ENCODE measurements at regions not wholly inside any gene's neighbourhood (a gene's known extent, or its start where the extent isn't known, plus 50 kb on each side); places are given as distances from the start of the nearest gene placed in this dataset.
A peak's percentile ranks its signal among the peaks of the same experiment; 100 is the strongest.

DNA sequence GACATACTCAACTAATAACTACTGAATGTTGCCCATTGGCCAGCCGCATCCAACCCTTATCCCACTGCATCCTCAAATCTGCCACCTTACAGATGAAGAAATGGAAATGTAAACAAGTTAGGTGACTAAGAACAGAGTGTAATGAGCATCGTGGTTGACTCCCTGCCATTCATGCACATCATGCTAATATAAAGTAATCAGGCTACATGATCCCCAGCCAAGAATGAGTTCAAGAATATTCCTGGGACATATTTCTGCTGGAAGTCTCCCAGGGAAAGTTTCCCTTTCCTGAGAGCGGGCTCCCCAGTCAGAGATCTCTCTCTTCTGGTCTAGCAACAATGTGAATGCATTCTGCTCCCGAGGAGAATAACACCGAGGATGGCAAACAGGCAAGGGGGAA, 55.9 kb upstream of the SERP2 start:
- Histone ChIP-seq H3K4me2 (ENCODE audit: unreplicated experiment) (peak overlapping the region; percentile 65), H4K20me1 (ENCODE audit: insufficient read depth) (no peaks in the 10 kb centered on the region), H3K27ac (peak overlapping the region; percentile 47; the same call in 1 of the 2 replicates), H3K79me2 (ENCODE audit: insufficient read depth) (no peaks in the 10 kb centered on the region), H3K4me1 (ENCODE audit: insufficient read depth) (peaks cover 31% of the 10 kb centered on the region), H3K27me3 (replicated peaks; ENCODE audit: insufficient read depth) (no peaks in the 10 kb centered on the region), H3K9ac (0 out of 2 replicates have a peak overlapping the region, but pooled peaks have one; percentile 25), H3K9me3 (ENCODE audit: low read depth) (no peaks in the 10 kb centered on the region), H3F3A (ENCODE audit: insufficient read depth) (peaks cover 42% of the 10 kb centered on the region), H3K36me3 (ENCODE audit: low read depth) (no peaks in the 10 kb centered on the region), H3K4me3 (peak overlapping the region; percentile 56), H3K9me2 (ENCODE audit: insufficient read depth) (no peaks in the 10 kb centered on the region), H2AFZ (0 out of 2 replicates have a peak overlapping the region, but pooled peaks have one; percentile 17)
- 2 to 5% methylated on average over 5 of the region's 5 CpGs for WGBS, 2 experiments (ENCODE audit: low coverage in 1 of 2, low lambda C conversion rate in 2 of 2, missing lambda C conversion rate in 2 of 2)
- TF ChIP-seq EZH2 (IDR thresholded peaks at IDR 0.05; ENCODE audit: insufficient read depth, poor library complexity, severe bottlenecking) (no peak), EZH2phosphoT487 (IDR thresholded peaks at IDR 0.05; ENCODE audit: insufficient read depth, low read depth) (no peak)
- in situ Hi-C loops (cut with MboI) = no loop called here
- peak; percentile 64 for DNase-seq

DNA sequence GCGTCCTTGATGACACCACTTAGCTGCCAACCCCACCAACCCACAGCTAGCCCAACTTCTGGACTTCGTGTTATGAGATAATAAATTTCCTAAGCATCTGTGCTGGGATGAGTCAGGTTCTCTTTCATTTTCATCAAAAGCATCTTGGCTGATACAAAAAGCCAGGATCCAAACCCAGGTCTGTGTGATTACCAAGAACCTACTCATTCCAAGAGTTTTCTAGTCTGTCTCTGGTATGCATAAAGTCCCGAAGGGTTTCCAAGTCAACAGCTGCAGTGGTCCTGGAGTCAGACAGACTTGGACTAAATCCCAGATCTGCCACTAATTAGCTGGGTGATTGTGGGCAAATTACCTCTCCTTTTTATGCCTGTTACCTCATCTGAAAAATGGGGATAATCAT, 55.5 kb upstream of the SERP2 start:
- H3K27ac ChIP-seq = peak overlapping the region; percentile 47; the same call in 1 of the 2 replicates
- peaks cover 27% of the 10 kb centered on the region for H3K4me1 ChIP-seq (ENCODE audit: insufficient read depth)
- H2AFZ ChIP-seq = 0 out of 2 replicates have a peak overlapping the region, but pooled peaks have one; percentile 17
- in situ Hi-C loops (cut with MboI) = no loop called here
- no peaks in the 10 kb centered on the region for H3K79me2 ChIP-seq (ENCODE audit: insufficient read depth)
- peak overlapping the region; percentile 65 for H3K4me2 ChIP-seq (ENCODE audit: unreplicated experiment)
- TF ChIP-seq EZH2 (IDR thresholded peaks at IDR 0.05; ENCODE audit: insufficient read depth, poor library complexity, severe bottlenecking) (no peak), EZH2phosphoT487 (IDR thresholded peaks at IDR 0.05; ENCODE audit: insufficient read depth, low read depth) (no peak)
- H3K9ac ChIP-seq = 0 out of 2 replicates have a peak overlapping the region, but pooled peaks have one; percentile 25
- H3K9me2 ChIP-seq (ENCODE audit: insufficient read depth) = no peaks in the 10 kb centered on the region
- H3K4me3 ChIP-seq = peak overlapping the region; percentile 56
- no peaks in the 10 kb centered on the region for H3K9me3 ChIP-seq (ENCODE audit: low read depth)
- H4K20me1 ChIP-seq (ENCODE audit: insufficient read depth) = no peaks in the 10 kb centered on the region
- H3K36me3 ChIP-seq (ENCODE audit: low read depth) = no peaks in the 10 kb centered on the region
- H3K27me3 ChIP-seq (replicated peaks; ENCODE audit: insufficient read depth) = no peaks in the 10 kb centered on the region
- H3F3A ChIP-seq (ENCODE audit: insufficient read depth) = peaks cover 38% of the 10 kb centered on the region
- 2 to 5% methylated on average over 3 of the region's 3 CpGs for WGBS, 2 experiments (ENCODE audit: low coverage in 1 of 2, low lambda C conversion rate in 2 of 2, missing lambda C conversion rate in 2 of 2)
- DNase-seq = peak; percentile 69

DNA sequence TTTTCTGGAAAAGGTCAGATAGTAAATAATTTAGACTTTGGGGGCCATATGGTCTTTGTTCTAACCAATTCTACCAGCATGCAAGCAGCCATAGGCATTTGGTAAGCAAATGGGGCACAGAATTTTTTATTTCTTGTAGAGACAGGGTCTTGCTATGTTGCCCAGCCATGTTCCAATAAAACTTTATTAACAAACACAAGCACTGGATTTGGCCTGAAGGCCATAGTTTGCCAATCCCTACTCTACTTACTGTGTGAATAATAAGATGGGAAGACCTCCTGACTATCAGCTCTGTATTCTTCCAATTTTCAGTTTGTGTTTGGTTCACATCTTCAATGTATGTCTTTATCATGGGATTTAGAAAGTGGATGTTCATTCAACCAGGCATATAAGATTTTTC, 53.0 kb upstream of the SERP2 start:
- Histone ChIP-seq H3K4me3 (no peak overlapping the region), H4K20me1 (ENCODE audit: insufficient read depth) (no peaks in the 10 kb centered on the region), H3K4me1 (ENCODE audit: insufficient read depth) (peaks cover 12% of the 10 kb centered on the region), H3K27ac (no peak overlapping the region), H3K9me3 (ENCODE audit: low read depth) (no peaks in the 10 kb centered on the region), H3K27me3 (replicated peaks; ENCODE audit: insufficient read depth) (no peaks in the 10 kb centered on the region), H2AFZ (no peak overlapping the region), H3F3A (ENCODE audit: insufficient read depth) (peaks cover 17% of the 10 kb centered on the region), H3K9ac (no peak overlapping the region), H3K79me2 (ENCODE audit: insufficient read depth) (no peaks in the 10 kb centered on the region), H3K4me2 (ENCODE audit: unreplicated experiment) (no peak overlapping the region), H3K36me3 (ENCODE audit: low read depth) (no peaks in the 10 kb centered on the region), H3K9me2 (ENCODE audit: insufficient read depth) (no peaks in the 10 kb centered on the region)
- TF ChIP-seq EZH2 (IDR thresholded peaks at IDR 0.05; ENCODE audit: insufficient read depth, poor library complexity, severe bottlenecking) = no peak
- TF ChIP-seq EZH2phosphoT487 (IDR thresholded peaks at IDR 0.05; ENCODE audit: insufficient read depth, low read depth) = no peak
- DNase-seq = no peak
- in situ Hi-C loops (cut with MboI) = no loop called here

DNA sequence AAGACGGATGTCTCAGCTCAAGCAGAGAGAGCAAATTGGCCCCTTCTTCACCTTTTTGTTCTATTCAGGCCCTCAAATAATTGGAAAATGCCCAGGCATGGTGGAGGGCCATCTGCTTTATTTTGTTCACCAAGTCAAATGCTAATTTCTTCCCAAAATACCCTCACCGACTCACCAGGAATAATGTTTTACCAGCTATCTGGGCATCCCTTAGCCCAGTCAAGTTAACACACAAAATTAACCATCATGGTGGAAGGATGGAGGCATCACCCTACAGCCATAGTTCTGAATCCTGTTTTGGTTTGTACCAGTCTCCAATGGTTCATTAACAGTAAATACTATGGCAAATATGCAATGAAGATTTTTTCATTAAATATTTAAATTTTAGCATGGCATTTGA, 51.7 kb upstream of the SERP2 start:
- H3K9me2 ChIP-seq (ENCODE audit: insufficient read depth) = no peaks in the 10 kb centered on the region
- no peak overlapping the region for H3K9ac ChIP-seq
- no peak overlapping the region for H3K27ac ChIP-seq
- no peaks in the 10 kb centered on the region for H3K9me3 ChIP-seq (ENCODE audit: low read depth)
- H3K27me3 ChIP-seq (replicated peaks; ENCODE audit: insufficient read depth) = no peaks in the 10 kb centered on the region
- H3K4me3 ChIP-seq = no peak overlapping the region
- TF ChIP-seq EZH2phosphoT487 (IDR thresholded peaks at IDR 0.05; ENCODE audit: insufficient read depth, low read depth) = no peak
- no peak for TF ChIP-seq EZH2 (IDR thresholded peaks at IDR 0.05; ENCODE audit: insufficient read depth, poor library complexity, severe bottlenecking)
- H3K79me2 ChIP-seq (ENCODE audit: insufficient read depth) = no peaks in the 10 kb centered on the region
- H4K20me1 ChIP-seq (ENCODE audit: insufficient read depth) = no peaks in the 10 kb centered on the region
- H2AFZ ChIP-seq = no peak overlapping the region
- H3K4me1 ChIP-seq (ENCODE audit: insufficient read depth) = peaks cover 17% of the 10 kb centered on the region
- in situ Hi-C loops (cut with MboI) = no loop called here
- no peak overlapping the region for H3K4me2 ChIP-seq (ENCODE audit: unreplicated experiment)
- WGBS, 2 experiments (ENCODE audit: low coverage in 1 of 2, low lambda C conversion rate in 2 of 2, missing lambda C conversion rate in 2 of 2) = 70 to 83% methylated on average over 2 of the region's 2 CpGs
- no peaks in the 10 kb centered on the region for H3K36me3 ChIP-seq (ENCODE audit: low read depth)
- H3F3A ChIP-seq (ENCODE audit: insufficient read depth) = peaks cover 20% of the 10 kb centered on the region
- DNase-seq = no peak

DNA sequence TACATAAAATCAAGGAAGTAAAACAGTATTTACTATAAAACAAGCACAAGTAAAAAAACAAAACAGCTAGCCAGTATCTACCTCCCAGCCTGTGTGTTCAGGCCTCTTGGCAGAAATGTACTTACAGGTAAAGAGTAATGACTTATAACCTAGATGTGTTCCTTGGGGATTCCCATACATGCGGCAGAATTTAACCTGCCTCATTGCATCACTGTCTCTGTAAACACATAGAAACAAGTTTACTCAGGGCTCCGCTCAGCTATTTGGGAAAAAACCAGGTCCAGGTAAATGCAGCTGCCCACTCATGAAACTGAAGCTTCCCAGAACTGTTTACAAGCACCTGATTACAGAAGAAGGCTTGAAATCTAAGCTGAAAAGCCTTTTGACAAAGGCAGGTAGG, 50.7 kb upstream of the SERP2 start:
- WGBS, 2 experiments (ENCODE audit: low coverage in 1 of 2, low lambda C conversion rate in 2 of 2, missing lambda C conversion rate in 2 of 2) = 92 to 98% methylated on average over 2 of the region's 2 CpGs
- no peak for DNase-seq
- Histone ChIP-seq H3K9me3 (ENCODE audit: low read depth) (no peaks in the 10 kb centered on the region), H3K4me2 (ENCODE audit: unreplicated experiment) (no peak overlapping the region), H4K20me1 (ENCODE audit: insufficient read depth) (no peaks in the 10 kb centered on the region), H3K36me3 (ENCODE audit: low read depth) (no peaks in the 10 kb centered on the region), H3K27me3 (replicated peaks; ENCODE audit: insufficient read depth) (no peaks in the 10 kb centered on the region), H3K79me2 (ENCODE audit: insufficient read depth) (no peaks in the 10 kb centered on the region), H3K4me1 (ENCODE audit: insufficient read depth) (peaks cover 11% of the 10 kb centered on the region), H3F3A (ENCODE audit: insufficient read depth) (peaks cover 14% of the 10 kb centered on the region), H2AFZ (no peak overlapping the region), H3K9me2 (ENCODE audit: insufficient read depth) (no peaks in the 10 kb centered on the region), H3K4me3 (no peak overlapping the region), H3K9ac (no peak overlapping the region), H3K27ac (no peak overlapping the region)
- in situ Hi-C loops (cut with MboI) = no loop called here
- TF ChIP-seq EZH2phosphoT487 (IDR thresholded peaks at IDR 0.05; ENCODE audit: insufficient read depth, low read depth) (no peak), EZH2 (IDR thresholded peaks at IDR 0.05; ENCODE audit: insufficient read depth, poor library complexity, severe bottlenecking) (no peak)

Measured in GM23248 (cell line).